HG03060 (cell line): ENCODE measurements at regions not wholly inside any gene's neighbourhood (a gene's known extent, or its start where the extent isn't known, plus 50 kb on each side); places are given as distances from the start of the nearest gene placed in this dataset.
"Not testable (repeated sequence)": the region's sequence is repeated elsewhere in the genome, so short reads cannot be mapped to it uniquely, and the experiment has no call there.

Source experiments
- ATAC-seq: cut with Tn5 transposase; IDR thresholded peaks from one replicate; pipeline ENCODE4 v1.9.1; 2021; ENCODE audit warnings: low read depth, moderate number of reproducible peaks; ENCODE audit not compliant: unreplicated experiment

DNA sequence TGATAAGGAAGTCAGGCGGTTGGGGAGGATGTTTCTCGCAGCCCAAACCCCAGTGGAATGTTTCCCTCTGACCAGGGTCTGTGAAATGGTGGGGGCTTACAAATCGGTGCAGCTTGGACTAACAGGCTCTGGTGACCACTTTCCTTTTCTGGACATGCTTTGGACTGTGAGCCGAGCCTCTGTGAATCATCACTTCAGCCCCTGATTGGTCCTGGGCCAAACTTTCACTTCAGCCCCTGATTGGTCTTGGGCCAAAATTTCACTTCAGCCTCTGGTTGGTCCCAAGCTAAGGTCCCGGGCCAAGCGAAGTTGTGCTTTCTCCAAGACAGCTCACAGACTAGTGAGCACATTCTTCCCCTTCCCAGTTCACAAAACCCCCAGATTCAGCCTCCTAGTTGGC, 223.7 kb upstream of the ANKRD20A1 start:
- not testable (repeated sequence) for ATAC-seq

DNA sequence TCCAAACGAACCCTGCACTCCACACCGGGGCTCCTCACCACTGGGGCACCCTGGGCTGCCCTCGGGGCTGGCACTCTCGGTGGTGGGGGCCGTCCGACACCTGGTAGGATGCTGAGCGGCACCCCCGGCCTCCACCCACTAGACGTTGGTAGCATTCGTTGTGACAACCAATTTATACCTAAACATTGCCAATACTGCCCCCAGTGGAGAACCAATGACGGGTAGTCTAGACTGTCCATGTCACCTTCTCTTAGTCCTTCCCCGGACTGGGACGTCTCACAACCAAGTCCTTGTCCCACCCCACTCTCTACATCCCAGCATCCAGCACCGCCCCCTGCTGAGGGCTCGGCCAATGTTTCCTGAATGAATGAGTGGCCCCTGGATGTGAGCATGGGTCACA, 246.8 kb upstream of the ANKRD20A1 start:
- not testable (repeated sequence) for ATAC-seq

DNA sequence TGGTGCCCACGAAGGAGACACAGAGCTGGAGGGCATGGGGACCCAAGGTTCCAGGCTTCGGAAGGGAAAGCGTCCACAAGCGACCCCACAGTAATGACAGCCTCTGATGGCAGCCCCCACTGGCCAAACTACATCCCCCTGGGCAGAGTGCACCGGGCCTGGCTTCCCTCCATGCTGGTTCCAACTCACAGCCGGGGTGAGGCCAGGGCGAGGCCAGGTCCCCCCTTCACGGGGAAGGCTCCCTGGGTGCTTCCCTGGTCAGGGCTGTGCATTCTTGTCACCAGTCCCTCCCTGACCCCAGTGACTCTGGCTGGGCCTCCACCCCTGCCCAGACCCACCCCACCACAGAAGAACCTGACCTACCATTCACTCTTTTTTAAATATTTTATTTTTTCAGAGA, 248.9 kb upstream of the ANKRD20A1 start:
- ATAC-seq = not testable (repeated sequence)

DNA sequence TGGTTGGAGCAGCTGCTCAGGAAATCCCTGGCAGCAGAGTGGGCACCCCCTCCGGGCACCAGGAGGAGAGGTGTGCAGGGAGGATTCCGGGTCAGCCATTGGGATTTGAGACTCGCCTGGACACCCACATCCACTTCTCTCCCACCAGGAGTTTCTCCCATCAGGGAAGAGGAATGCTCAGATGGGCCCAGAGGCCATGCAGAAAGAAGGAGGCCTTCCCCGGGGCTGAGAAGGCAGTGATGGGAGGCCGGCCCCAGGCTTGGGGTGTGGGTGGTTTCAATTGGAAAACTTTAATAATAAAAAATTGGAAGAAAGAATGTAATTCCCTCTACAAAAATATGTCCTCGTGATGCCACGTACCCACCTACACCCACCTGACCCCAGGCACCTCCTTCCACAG, 249.3 kb upstream of the ANKRD20A1 start:
- ATAC-seq = not testable (repeated sequence)

DNA sequence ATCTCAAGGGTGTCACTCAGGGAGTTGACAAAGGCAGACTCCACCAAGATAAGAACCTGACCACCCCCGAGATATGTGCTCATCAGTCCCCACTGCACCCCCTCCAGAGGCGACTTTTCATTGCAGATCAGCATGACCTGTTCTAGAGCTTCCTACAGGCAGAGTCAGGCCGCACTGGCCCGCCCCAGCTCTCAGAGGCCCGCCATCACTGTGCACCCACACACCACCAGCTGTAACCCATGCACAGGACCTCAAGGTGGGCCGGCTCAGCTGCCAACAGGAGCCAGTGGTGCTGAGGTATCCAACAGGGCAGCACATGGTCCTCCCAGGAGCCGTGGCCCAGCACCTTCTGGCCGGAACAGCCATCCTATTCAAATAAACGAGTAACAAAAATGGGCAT, 253.6 kb upstream of the ANKRD20A1 start:
- ATAC-seq = not testable (repeated sequence)

DNA sequence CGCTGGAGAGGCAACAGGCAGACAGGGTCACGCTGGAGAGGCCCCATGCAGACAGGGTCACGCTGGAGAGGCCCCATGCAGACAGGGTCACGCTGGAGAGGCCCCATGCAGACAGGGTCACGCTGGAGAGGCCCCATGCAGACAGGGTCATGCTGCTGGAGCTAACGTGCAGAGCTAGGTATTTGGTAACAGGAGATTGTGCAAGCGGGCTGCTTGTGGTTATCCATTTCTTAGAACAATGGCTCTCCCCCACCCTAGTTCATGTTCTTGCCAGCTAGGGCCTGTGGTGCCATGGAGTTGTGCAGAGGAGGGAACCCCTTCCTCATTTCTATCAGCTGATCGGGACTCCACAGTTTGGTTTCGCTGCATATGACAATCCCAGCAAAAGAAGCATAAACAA, 255.1 kb upstream of the ANKRD20A1 start:
- ATAC-seq = not testable (repeated sequence)

DNA sequence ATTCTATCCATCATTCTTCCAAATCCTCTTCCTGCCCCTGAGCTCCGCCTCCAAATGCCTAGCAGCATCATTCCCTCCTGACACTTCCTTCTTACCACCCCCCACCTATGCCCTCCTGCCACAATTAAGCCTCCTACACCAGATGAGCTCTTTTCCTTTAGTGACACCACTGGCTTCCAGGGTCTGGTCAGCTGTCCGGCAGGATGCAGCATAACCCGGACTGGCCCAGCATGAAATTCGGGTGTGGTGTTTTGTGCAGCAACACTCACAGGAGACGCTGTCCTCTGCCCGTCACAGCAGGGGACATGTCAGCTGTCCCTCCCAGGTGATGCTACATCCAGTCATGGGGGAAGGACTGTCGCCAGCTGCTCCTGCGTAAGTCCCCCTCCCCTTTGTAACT, 266.3 kb upstream of the ANKRD20A1 start:
- not testable (repeated sequence) for ATAC-seq

DNA sequence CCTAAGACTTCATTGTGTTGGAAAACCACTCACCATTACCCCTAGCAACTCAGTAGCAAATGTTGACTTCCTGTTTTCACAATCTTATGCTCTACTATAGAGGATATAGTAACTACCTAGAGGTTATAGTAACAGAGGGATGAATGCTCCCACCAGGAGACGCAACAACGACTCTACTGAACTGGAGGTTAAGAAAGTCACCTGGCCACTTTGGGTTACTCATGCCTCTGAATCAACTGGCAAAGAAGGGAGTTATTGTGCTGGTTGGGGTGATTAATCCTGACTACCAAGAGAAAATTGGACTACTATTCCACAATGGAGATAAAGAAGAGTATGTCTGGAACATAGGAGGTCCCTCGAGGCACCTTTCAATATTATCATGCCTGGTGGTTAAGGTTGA, 302.9 kb upstream of the ANKRD20A1 start:
- ATAC-seq = not testable (repeated sequence)

DNA sequence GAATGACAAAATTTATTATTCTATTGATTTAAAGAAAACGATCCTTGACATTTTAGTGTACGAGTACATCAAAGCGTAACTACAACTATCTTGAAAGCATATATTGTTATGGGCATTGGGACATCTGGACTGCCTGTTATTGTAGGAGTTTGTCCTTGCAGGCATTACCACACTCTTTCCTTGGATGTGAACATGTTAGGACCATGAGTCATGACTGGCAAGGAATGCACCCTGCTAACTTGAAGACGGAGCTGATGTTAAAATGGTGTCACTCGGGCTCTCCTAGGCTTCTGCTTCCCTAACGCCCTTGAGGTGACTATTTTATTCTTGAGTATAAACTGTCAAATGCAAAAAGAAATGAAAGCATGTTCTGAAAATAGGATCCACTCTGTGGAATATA, 308.7 kb upstream of the ANKRD20A1 start:
- ATAC-seq = not testable (repeated sequence)

DNA sequence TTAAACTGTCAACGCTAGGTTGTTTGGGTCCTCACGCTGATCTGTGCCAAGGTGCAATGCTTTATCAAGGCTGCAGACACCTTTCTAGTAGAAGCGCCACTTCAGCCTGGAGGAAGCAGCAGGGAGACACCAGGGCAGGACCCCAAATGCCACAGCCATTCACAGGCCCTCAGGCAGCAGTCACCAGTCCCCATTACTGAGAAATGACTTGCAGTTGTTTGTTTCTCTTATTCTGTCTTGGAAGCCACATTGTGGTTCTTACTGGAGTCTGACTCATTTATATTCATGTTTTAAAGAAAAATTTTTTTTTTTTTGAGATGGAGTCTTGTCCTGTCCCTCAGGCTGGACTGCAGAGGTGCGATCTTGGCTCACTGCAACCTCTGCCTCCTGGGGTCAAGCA, 328.9 kb upstream of the ANKRD20A1 start:
- ATAC-seq = not testable (repeated sequence)

DNA sequence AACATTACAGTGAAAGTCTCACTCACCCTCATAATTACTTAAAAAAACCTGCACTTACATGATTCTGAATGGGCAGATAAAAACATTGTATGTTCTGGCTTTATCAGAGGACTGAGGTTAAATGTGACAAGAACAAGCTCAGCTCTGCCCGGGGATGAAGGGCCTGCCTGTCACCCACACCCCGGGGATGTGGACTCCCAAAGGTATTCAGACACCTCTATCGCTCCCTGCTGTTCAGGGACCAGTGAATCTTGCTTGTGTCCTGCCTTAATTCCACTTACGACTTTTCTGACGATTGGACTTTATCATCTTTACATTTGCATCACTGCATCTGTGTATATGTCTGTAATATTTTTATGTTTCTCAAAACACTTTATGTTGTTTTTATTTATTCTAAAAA, 341.8 kb upstream of the ANKRD20A1 start:
- not testable (repeated sequence) for ATAC-seq

DNA sequence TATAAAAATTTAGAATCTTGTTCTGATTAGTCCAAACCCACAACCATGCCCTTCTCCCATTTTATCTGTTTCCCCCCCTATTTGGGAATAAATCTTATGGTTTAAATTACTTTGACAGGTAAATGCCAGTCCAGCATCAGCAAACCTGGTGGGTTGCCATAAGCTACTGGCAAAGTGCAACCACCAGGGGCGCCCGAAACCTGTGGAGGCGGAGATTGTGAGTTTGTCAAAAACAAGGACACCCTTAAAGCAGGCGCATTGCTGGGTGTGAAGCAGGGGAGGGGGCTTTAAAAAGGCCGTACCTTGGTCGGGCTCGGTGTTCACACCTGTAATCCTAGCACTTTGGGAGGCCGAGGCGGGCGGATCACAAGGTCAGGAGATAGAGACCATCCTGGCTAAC, 344.1 kb upstream of the ANKRD20A1 start:
- ATAC-seq = not testable (repeated sequence)

DNA sequence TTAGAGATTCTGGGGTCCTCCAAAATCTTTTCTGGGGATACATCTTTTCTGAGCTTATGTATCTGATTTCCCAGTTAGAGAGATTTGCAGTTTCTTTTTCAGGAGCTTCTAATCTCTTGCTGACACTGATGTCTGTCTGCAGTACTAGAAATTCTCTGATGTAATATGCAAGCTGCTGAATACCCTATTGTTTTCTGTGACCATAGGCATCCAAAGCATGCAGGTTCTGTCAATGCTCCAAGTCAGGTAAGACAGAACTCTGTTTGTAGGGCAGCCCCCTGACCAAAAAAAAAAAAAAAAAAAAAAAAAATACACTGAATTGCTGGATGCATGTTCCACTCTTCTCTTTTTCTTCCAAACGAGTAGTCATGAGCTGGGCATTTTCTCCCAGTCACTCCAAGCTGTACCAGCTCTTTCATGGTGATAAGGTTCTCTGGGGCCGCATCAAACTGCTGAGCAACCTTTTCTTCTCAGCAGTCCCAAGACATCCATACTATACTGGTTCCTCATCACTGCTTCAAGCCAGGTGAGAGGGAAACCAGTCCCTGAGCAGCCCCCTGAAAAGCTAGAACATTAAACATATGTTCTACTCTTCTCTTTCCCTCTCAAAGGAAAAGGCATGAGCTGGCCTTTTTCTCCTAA, 354.9 kb upstream of the ANKRD20A1 start:
- ATAC-seq = not testable (repeated sequence)

DNA sequence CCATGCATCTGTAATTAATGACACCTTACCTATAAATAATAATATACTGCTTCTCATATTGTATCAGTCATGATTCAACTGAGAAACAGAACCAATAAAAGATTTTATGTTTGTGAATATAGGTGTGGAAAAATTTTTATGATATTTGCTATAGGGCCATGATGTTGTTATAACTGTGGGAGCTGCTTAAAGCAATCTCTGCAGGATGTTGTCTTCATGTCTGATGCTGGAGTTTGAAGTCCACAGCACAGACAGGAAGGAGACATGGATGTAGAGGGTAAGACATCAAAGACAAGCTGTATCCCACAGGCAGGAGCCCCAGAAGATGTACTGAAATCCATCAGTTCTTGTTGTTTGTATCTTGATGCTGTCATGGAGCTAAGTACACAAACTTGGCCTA, 366.7 kb upstream of the ANKRD20A1 start:
- not testable (repeated sequence) for ATAC-seq

DNA sequence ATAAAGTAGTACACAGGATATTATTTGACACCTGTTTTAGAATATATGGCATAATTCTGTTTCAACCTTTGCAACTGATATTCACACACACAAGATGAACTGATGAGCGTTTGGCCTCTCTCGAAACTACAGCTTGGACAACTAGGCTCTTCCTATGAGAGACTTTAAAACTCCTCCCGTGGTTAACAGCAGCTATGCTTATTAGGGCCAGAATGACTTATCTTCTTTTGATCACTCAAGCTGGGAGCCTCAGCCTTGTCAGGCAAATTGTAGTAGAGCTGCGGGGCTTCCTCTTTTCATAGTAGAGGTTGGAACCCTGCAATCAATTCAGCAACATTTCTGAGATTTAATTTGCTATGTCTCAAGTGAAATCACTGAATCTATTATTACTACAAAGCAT, 381.3 kb upstream of the ANKRD20A1 start:
- ATAC-seq = not testable (repeated sequence)

DNA sequence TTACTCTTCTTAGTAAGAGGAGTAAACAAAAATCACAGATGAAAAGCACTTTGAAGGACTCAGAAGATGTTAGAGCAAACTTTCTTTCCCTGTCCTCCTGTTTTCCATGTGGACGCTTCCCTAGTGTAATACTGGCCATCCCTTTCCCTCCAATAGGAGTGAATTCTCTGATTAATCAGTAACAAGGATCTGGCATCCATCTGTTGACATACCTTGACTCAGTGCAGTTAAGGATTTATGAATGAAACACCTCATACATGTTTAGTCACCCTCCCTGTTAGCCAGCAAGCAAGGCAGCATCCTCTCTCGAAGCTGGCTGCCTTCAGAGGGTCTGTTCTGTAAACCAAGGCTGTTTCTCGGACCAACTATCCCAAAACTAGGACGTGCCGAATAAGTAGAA, 388.0 kb upstream of the ANKRD20A1 start:
- ATAC-seq = not testable (repeated sequence)

DNA sequence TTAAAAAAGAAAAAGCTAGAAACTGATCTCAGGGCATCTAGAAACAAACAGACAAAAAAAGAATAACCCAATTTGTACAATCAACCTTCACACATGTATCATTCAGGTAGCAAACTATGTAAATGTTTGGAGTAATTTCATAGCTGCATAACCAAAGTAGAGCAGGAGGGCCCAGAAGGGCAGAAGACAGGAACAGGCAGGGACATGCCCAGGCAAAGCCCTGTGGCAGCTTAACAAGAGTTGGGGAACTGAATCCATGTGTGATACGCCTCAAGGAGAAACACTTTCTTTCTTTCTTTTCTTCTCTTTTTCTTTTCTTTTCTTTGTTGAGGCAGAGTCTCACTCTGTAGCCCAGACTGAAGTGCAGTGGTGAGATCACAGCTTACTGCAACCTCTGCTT, 390.4 kb upstream of the ANKRD20A1 start:
- ATAC-seq = not testable (repeated sequence)

DNA sequence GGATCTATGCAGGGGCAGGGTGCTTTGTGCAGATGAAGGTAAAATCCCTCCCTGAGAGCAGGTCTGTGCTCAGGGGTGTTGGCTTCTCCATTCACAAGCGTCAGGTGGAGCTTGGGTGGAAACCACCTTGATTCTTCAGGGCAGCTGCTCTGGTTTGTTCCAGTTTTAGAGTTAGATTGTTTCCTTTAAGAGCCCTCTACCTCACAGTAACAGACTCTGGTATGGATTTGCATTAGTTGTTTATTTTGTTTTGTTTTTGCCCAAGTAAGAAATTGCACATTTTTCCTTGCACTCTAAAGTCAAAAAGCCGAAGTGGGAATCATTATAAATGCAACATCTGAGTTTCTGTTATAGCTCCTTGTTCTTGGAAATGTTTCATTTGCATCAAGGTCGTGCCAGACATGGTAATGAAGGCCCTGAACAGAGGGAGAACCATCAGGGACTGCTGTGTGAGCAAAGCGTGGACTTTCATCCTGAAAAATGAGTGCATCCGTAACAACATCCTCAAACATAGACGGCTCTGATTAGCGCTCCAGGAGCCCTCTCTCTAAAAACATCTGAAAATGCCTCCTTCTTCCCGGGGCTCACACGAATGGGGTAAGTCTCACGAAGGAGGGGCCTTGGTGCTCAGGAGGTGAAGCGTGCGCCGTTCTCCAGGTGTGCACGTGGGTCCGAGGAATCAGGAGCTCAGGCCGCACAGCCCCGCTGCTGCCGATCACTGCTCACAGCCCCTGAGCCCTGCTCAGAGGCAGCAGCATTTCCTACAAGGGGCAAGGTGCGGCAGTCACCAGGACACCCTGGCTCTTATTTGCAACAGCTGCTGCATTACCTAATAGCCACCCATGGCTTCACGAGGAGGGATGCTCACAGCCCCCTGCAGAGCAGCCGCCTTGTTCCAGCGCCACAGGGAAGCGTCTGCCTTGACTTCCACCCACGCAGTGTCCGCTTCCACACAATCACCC, 396.7 kb upstream of the ANKRD20A1 start:
- ATAC-seq = not testable (repeated sequence)

DNA sequence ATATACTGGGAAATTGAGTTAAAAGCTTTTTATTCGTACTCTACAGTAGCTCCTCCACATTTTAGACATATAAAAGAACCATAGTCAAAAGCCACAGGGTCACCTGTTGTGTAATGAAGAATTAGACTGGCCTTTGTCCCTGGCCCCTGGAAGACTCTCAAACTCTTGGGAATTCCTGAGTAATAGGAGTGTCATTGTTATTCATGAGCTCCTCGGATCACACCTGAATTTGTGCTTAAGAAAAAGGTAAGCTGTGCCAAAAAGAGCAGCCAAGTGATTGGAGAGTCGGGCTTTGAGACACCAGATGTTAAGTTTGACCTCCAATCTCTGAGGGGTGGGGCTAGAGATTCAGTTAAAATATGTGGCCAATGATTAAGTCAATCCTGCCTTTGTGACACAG, 405.8 kb upstream of the ANKRD20A1 start:
- ATAC-seq = not testable (repeated sequence)

DNA sequence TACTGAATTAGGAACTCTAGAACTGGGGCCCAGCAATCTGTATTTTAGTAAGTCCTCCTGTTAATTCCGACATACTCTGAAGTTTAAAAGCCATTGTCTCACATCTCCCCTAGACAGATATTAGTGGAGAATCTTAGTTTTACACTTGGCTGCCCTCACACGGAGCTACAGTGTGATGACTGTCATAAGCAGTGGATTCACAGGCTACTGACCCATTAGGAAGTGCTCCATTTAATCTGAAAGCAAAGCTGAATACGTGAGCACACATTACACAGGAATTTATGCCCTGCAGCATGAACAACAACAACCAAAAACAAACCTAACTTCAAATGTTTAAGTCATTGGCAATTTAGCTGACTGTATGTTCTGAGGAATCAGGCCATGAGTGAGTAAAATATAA, 416.4 kb upstream of the ANKRD20A1 start:
- not testable (repeated sequence) for ATAC-seq

DNA sequence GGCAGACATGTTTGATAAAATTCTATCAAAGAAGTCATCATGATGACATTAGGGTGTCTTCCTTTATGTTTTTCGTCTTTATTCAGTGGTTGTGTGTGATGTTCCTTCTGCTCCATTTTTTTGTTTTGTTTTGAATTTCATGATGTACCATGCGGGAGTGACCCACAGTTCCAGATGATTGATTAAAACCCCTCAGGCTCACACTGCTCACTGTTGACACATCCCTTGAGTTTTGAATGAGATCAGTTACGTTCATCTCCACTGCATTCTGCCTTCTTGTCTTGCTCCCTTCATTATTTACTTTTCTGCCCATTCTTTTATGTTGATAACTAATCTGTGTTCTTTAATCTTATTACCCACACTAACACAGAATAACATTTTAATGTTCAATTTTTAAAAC, 421.7 kb upstream of the ANKRD20A1 start:
- not testable (repeated sequence) for ATAC-seq

DNA sequence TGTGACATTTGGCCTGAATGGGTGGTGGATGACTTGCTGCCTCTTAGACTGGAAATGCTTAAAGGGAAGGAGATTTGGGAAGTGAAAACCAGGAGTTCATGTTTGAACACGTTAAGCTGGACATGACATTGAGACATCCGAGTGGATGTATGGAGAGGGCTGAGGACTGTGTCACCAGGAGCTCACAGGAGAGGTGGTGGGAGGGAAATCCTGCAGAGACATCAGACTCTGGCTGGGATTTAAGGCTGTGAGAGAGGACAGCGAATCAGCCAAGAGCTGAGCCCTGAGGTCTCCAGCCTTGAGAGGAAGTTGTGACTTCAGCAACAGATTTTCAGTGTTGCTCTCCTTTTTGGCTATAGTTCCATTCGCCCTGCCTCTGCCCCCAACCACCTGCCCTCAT, 432.5 kb upstream of the SPATA31A3 start:
- ATAC-seq = not testable (repeated sequence)
